Breast epithelium (tissue), 3 donors: ENCODE measurements at regions not wholly inside any gene's neighbourhood (a gene's known extent, or its start where the extent isn't known, plus 50 kb on each side); places are given as distances from the start of the nearest gene placed in this dataset.

Source experiments
- POLR2A ChIP-seq: fragments of 450-650 bp; IDR thresholded peaks from one replicate; pipeline ENCODE4 v1.6.1; 2016; ENCODE audit warnings: antibody characterized with exemption, mild to moderate bottlenecking, moderate library complexity
- POLR2AphosphoS5 ChIP-seq, 3 donors: sonication (generic); formaldehyde crosslinking; IDR thresholded peaks; one replicate each; pipeline ENCODE4 v1.6.1; 2017; ENCODE audit warnings: antibody characterized with exemption in 3 of 3
- TF ChIP-seq, protein P1 (sequence below), 3 donors: fragments of 450-650 bp; IDR thresholded peaks; one replicate each; pipeline ENCODE4 v1.5.1; 2016 to 2017; ENCODE audit warnings: antibody characterized with exemption in 3 of 3, mild to moderate bottlenecking in 3 of 3, moderate library complexity in 3 of 3

DNA sequence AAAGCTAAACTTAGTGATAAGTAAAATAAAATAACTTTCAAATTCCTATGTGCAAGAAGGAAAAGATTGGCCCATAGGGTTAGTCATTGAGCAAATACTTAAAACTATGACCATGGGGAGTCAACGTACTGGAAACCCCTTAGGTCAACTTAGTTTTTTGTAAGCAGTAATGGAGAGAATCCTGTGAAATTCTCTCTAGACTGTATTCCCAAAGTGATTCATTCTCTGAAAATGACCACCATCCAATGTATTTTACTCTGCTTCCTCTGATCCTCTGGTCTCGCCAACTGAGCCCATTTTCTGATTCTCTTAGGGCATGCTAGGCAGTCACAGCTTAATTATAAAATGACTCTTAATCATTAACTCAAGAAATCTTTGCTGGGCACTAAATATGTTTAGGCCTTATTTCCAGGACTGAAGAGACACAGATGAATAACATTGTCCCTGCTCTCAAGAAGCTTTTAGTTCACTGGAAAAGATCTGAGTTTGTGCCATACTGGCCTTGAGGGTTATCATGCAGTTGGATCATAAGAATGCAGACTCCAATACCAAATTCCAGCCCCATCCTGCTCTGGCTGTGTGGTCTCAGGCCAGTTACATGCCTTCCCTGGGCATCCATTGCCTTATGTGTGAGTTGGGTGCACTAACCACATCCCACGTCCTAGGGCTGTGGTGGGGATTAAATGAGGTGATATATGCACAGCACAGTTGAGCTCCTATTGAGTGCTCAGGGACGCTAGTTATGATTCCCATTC is 732.4 kb downstream of the AACS start:
- TF ChIP-seq, protein P1, sequence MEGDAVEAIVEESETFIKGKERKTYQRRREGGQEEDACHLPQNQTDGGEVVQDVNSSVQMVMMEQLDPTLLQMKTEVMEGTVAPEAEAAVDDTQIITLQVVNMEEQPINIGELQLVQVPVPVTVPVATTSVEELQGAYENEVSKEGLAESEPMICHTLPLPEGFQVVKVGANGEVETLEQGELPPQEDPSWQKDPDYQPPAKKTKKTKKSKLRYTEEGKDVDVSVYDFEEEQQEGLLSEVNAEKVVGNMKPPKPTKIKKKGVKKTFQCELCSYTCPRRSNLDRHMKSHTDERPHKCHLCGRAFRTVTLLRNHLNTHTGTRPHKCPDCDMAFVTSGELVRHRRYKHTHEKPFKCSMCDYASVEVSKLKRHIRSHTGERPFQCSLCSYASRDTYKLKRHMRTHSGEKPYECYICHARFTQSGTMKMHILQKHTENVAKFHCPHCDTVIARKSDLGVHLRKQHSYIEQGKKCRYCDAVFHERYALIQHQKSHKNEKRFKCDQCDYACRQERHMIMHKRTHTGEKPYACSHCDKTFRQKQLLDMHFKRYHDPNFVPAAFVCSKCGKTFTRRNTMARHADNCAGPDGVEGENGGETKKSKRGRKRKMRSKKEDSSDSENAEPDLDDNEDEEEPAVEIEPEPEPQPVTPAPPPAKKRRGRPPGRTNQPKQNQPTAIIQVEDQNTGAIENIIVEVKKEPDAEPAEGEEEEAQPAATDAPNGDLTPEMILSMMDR (IDR thresholded peaks at IDR 0.05) = no peak
- TF ChIP-seq POLR2A (no peak), POLR2AphosphoS5 (IDR thresholded peaks at IDR 0.05) (no peak)
